Gastroesophageal sphincter (tissue), 3 donors: ENCODE measurements at regions not wholly inside any gene's neighbourhood (a gene's known extent, or its start where the extent isn't known, plus 50 kb on each side); places are given as distances from the start of the nearest gene placed in this dataset.

Experiments
- CTCF ChIP-seq, 4 experiments: fragments of 200-600 bp in 2 of 4; fragments of 450-650 bp in 2 of 4; sonication (generic) in 1 of 4; IDR thresholded peaks; one replicate each; pipeline ENCODE4 v1.5.1; 2017 to 2019; ENCODE audit warnings: antibody characterized with exemption in 4 of 4, mild to moderate bottlenecking in 2 of 4, moderate library complexity in 2 of 4
- EP300 ChIP-seq: sonication (generic); formaldehyde crosslinking; IDR thresholded peaks from one replicate; pipeline ENCODE4 v1.6.1; 2017; ENCODE audit warnings: antibody characterized with exemption, mild to moderate bottlenecking
- POLR2A ChIP-seq, 2 donors: fragments of 450-650 bp; IDR thresholded peaks; one replicate each; pipeline ENCODE4 v1.6.1; 2017; ENCODE audit warnings: antibody characterized with exemption in 2 of 2, mild to moderate bottlenecking in 2 of 2, moderate library complexity in 1 of 2
- POLR2AphosphoS5 ChIP-seq: sonication (generic); formaldehyde crosslinking; IDR thresholded peaks from one replicate; pipeline ENCODE4 v1.6.1; 2017; ENCODE audit warnings: antibody characterized with exemption

GRCh38 chr7:36010656-36011587 is 142.1 kb upstream of the EEPD1 start:
- no peak for TF ChIP-seq POLR2AphosphoS5
- TF ChIP-seq CTCF (IDR thresholded peaks at IDR 0.05): no peak
- TF ChIP-seq POLR2A (IDR thresholded peaks at IDR 0.05): no peak
- no peak for TF ChIP-seq EP300
